Ishikawa (cell line): ENCODE measurements at regions not wholly inside any gene's neighbourhood (a gene's known extent, or its start where the extent isn't known, plus 50 kb on each side); places are given as distances from the start of the nearest gene placed in this dataset.

Source experiments
- CEBPB ChIP-seq: IDR thresholded peaks from 2 replicates; pipeline ENCODE4 v1.6.1; 2012
- CREB1 ChIP-seq: IDR thresholded peaks from 2 replicates; pipeline ENCODE4 v1.6.1; 2012; ENCODE audit warnings: low read depth
- EP300 ChIP-seq: IDR thresholded peaks from 2 replicates; pipeline ENCODE4 v1.6.1; 2012; ENCODE audit warnings: borderline replicate concordance
- FOXM1 ChIP-seq: IDR thresholded peaks from 2 replicates; pipeline ENCODE4 v1.6.1; 2012; ENCODE audit warnings: low read depth, borderline replicate concordance
- RAD21 ChIP-seq: IDR thresholded peaks from 2 replicates; pipeline ENCODE4 v1.6.1; 2012; ENCODE audit warnings: low read depth
- TAF1 ChIP-seq: IDR thresholded peaks from 2 replicates; pipeline ENCODE4 v1.6.1; 2012; ENCODE audit warnings: low read depth, mild to moderate bottlenecking
- TCF12 ChIP-seq: IDR thresholded peaks from 2 replicates; pipeline ENCODE4 v1.6.1; 2012; ENCODE audit warnings: low read depth
- TEAD4 ChIP-seq: IDR thresholded peaks from 2 replicates; pipeline ENCODE4 v1.6.1; 2012
- ZBTB7A ChIP-seq: IDR thresholded peaks from 2 replicates; pipeline ENCODE4 v1.6.1; 2012; ENCODE audit warnings: low read depth
- TF ChIP-seq, protein P1 (sequence below): IDR thresholded peaks from 2 replicates; pipeline ENCODE4 v1.6.1; 2012; ENCODE audit warnings: low read depth, mild to moderate bottlenecking
- TF ChIP-seq, protein P2 (sequence below): IDR thresholded peaks from 2 replicates; pipeline ENCODE4 v1.6.1; 2012

- TF ChIP-seq, protein P1, sequence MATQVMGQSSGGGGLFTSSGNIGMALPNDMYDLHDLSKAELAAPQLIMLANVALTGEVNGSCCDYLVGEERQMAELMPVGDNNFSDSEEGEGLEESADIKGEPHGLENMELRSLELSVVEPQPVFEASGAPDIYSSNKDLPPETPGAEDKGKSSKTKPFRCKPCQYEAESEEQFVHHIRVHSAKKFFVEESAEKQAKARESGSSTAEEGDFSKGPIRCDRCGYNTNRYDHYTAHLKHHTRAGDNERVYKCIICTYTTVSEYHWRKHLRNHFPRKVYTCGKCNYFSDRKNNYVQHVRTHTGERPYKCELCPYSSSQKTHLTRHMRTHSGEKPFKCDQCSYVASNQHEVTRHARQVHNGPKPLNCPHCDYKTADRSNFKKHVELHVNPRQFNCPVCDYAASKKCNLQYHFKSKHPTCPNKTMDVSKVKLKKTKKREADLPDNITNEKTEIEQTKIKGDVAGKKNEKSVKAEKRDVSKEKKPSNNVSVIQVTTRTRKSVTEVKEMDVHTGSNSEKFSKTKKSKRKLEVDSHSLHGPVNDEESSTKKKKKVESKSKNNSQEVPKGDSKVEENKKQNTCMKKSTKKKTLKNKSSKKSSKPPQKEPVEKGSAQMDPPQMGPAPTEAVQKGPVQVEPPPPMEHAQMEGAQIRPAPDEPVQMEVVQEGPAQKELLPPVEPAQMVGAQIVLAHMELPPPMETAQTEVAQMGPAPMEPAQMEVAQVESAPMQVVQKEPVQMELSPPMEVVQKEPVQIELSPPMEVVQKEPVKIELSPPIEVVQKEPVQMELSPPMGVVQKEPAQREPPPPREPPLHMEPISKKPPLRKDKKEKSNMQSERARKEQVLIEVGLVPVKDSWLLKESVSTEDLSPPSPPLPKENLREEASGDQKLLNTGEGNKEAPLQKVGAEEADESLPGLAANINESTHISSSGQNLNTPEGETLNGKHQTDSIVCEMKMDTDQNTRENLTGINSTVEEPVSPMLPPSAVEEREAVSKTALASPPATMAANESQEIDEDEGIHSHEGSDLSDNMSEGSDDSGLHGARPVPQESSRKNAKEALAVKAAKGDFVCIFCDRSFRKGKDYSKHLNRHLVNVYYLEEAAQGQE: no peak
- TF ChIP-seq EP300 (no peak), FOXM1 (no peak), RAD21 (no peak), TEAD4 (no peak), ZBTB7A (no peak), CREB1 (no peak), TAF1 (no peak), CEBPB (no peak), TCF12 (no peak)
- TF ChIP-seq, protein P2, sequence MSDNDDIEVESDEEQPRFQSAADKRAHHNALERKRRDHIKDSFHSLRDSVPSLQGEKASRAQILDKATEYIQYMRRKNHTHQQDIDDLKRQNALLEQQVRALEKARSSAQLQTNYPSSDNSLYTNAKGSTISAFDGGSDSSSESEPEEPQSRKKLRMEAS: no peak
Measured at GRCh38 chr10:94052866-94053791, 59.4 kb downstream of the PLCE1 start.
